NCI-H345 (cell line): ENCODE measurements at regions not wholly inside any gene's neighbourhood (a gene's known extent, or its start where the extent isn't known, plus 50 kb on each side); places are given as distances from the start of the nearest gene placed in this dataset.
A peak's percentile ranks its signal among the peaks of the same experiment; 100 is the strongest.
"Not testable (repeated sequence)": the region's sequence is repeated elsewhere in the genome, so short reads cannot be mapped to it uniquely, and the experiment has no call there.

Experiments
- DNase-seq: peaks from one replicate; lab custom pipeline; 2025; lab: John Stamatoyannopoulos, UW

GRCh38 chr2:199131876-199132275 is 325.9 kb downstream of the SATB2 start:
- no peak for DNase-seq

- no peak for DNase-seq
Measured at GRCh38 chr2:199131136-199131655, 326.5 kb downstream of the SATB2 start.

- DNase-seq: no peak
Measured at GRCh38 chr2:199130501-199130900, 327.2 kb downstream of the SATB2 start.

GRCh38 chr2:199128476-199129229 is 329.1 kb downstream of the SATB2 start:
- no peak for DNase-seq

- no peak for DNase-seq
Measured at GRCh38 chr2:199119796-199120195, 337.9 kb downstream of the SATB2 start.

GRCh38 chr2:199118673-199119112 is 339.0 kb downstream of the SATB2 start:
- no peak for DNase-seq

GRCh38 chr2:199115169-199115568 is 342.6 kb downstream of the SATB2 start:
- no peak for DNase-seq

- DNase-seq: no peak
Measured at GRCh38 chr2:199113111-199113510, 344.6 kb downstream of the SATB2 start.

- DNase-seq: no peak
Measured at GRCh38 chr2:199111458-199111857, 346.3 kb downstream of the SATB2 start.

GRCh38 chr2:199108056-199108455 is 349.7 kb downstream of the SATB2 start:
- DNase-seq: no peak

GRCh38 chr2:199105826-199106225 is 351.9 kb downstream of the SATB2 start:
- no peak for DNase-seq

- no peak for DNase-seq
Measured at GRCh38 chr2:199101487-199101886, 356.3 kb downstream of the SATB2 start.

GRCh38 chr2:199100326-199101110 is 357.2 kb downstream of the SATB2 start:
- peak; percentile 49 for DNase-seq

- DNase-seq: no peak
Measured at GRCh38 chr2:199092419-199092818, 365.3 kb downstream of the SATB2 start.

- DNase-seq: no peak
Measured at GRCh38 chr2:199085261-199085660, 372.5 kb downstream of the SATB2 start.

GRCh38 chr2:199070322-199070949 is 387.3 kb downstream of the SATB2 start:
- DNase-seq: no peak

- no peak for DNase-seq
Measured at GRCh38 chr2:199064201-199064600, 393.5 kb downstream of the SATB2 start.

GRCh38 chr2:199057936-199058335 is 399.8 kb downstream of the SATB2 start:
- DNase-seq: no peak

- no peak for DNase-seq
Measured at GRCh38 chr2:199055336-199055735, 402.4 kb downstream of the SATB2 start.

GRCh38 chr2:199042660-199043379 is 414.9 kb downstream of the SATB2 start:
- DNase-seq: no peak

GRCh38 chr2:199040522-199040921 is 417.2 kb downstream of the SATB2 start:
- no peak for DNase-seq

GRCh38 chr2:199033761-199034160 is 424.0 kb downstream of the SATB2 start:
- not testable (repeated sequence) for DNase-seq
